Central memory CD4-positive, alpha-beta T cell (primary cell): ENCODE measurements at regions not wholly inside any gene's neighbourhood (a gene's known extent, or its start where the extent isn't known, plus 50 kb on each side); places are given as distances from the start of the nearest gene placed in this dataset.
"Not testable (repeated sequence)": the region's sequence is repeated elsewhere in the genome, so short reads cannot be mapped to it uniquely, and the experiment has no call there.

Source experiments
- DNase-seq: peaks from one replicate; pipeline ENCODE4 v3.0.0; 2022

DNA sequence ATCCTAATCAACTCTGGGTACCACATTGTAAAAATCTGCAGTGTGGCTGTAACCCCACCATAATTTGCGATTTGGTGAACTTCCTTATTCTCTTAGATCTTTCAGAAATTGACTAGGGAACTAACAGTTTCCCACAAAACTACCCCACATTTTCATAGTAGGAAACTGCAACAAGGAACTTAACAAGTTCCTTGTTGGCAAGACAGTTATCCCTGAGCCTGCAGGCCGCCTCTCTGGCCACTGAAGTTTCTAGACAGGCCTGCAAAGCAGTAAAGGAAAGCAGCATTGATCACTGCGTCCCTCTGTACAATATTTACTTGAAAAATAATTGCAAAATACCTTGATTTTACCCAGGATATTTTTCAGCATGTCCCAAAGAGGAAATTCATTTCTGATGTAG, 372.9 kb downstream of the ANAPC1 start:
- not testable (repeated sequence) for DNase-seq

DNA sequence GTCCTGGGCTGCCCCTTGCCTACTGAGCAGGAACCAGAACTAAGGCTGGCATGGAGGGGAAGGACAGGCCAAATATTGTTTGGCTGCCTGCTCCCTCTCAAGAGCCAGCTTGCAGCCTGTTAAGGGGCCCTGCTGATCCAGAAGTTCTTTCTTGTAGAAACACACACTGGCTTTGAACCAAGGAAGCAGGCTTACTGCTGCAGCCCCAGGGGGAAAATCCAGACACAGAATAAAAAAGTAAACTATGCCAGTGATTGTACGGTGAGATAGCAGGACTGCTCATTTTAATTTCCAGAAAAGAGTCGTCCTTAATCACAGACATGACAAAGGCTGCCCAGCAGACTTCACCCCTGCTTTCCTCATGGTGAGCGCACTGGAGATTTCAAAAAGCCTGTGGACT, 371.6 kb downstream of the ANAPC1 start:
- DNase-seq: not testable (repeated sequence)

DNA sequence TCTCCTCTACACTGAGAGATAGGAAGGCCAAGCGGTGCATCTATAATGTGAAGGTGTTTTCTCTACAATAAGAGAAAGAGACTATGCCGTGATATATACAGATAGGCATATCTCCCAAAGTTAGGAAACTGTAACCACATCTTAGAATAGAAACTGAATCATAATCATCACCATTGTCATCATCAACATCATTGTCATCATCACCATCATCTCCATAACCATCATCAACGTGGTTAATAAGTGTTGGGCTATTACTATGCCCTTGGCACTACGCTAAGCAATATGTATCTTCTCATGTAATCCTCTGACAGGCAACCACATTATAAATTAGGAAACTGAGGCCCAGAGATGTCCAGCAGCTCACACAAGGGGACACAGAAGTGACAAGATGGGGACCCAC, 369.9 kb downstream of the ANAPC1 start:
- DNase-seq: not testable (repeated sequence)

DNA sequence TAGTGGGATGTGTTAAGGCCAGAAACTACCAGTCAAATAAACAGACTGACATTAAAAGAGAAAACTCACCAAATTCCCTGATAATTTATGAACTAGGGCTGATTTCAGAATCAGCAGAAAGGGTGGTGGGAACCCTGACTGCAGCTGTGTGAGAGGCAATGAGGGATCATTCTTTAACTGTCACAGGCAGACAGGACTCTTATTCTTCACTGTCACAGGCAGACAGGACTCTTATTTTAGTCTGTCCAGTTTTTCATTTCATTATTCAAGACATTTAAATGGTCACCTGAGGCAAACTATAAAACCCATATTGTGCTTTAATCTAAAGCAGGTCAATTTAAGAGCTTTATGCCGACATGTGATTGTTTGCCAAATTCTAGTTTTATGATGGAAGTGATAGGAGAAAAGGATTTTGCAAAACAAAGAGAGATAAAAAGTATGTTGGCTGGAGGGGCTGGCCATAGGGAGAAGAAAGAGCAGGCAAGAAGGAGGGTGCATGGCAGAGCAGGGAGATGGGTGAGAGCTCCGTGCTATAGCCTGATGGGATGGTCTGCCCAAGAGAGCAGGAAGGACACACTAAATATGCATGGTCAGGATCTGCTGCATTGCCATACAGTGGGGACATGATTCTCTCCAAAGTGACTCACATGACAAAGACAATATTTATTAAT, 366.8 kb downstream of the ANAPC1 start:
- DNase-seq: not testable (repeated sequence)

DNA sequence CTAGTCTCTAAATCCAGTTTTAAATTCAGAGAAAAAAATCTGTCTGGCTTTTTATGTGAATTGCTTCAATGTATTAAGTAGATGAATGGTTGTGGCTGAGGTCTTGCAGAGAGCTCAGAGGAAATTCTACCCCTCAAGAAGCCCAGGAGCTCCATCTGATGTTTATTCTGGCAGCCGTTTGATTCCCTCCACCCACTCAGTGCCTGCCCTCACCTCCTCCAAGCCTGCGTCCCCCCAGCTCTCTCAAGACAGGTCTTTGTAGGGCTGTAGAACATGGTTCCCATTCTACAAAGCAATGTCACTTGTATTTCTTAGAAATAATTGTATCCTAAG, 366.3 kb downstream of the ANAPC1 start:
- not testable (repeated sequence) for DNase-seq

DNA sequence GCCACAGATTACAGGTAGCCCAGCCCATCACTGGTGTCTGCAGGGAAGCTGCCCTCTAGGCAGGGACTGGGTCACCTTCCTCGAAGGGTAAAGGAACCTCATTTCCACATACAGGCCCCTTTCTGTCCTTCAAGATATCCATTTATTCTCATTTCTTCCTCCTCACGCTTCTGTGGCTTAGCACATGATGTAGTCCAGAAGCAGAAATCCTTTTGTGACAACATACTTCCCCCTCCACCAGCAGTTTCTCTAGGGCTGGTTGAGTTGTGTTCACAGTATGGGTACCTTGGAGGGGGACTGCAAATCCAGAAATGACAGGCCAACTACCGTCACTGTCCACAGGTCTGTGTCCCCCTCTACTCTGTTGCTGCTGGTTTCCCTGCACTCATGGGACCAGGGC, 364.9 kb downstream of the ANAPC1 start:
- no peak for DNase-seq

DNA sequence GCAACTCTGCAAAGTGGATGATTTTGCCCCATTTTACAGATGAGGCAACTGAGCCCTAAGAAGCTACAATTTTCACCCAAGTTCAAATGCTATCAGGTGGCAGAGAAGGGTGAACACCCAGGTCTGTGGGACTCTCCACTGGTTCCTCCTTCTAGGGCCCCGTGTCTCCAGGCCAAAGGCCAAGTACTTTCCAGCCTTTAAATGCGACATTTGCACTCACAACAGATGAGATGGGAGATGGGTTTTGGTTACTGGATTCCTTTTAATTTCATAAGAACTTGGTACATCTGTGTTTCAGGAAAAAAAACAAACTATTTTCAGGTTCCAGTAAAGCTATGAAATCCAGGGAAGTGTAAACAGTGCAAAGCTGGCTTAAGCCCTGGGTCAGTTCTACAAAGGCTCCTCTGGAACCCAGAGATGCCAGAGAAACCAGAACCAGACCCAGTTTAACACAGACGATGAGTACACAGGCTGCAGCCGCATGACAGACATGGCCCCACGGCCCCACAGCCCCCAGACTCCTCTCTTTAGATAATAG, 361.7 kb downstream of the ANAPC1 start:
- no peak for DNase-seq

DNA sequence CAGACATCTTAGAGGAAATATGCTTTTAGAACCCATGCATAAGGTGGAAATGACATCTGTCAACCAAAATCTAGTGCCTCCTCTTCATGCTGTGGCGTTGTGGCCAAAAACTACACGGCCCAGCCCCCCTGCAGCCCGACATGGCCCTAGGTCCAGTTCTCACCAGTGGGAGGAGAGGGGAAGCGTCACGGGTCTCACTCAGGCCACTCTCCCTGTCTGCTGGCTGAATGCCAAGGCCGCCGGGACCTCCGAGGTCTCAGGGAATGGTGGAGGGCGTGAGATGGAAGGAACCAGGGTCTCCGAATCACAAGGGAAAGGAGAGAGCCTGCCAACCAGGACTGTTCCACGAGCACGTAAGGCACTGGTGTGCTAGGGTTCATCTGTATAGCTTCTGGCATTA, 361.0 kb downstream of the ANAPC1 start:
- DNase-seq: no peak

DNA sequence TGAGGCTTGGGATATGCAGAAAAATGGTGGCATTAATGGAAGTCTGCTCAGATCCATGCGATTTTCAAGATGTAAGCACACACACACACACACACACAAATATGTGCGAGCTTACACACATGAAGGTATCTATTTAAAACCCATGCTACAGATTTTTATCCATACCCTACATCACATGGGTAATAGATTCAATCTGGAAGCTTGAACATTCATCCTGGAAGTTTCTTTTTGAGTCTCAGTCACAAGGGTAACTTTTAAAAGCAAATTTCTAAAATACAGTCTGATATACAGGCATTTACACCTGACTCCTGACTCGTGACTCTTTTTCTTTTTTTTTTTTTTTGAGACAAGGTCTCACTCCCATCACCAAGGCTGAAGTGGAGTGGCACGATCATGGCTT, 359.0 kb downstream of the ANAPC1 start:
- not testable (repeated sequence) for DNase-seq

DNA sequence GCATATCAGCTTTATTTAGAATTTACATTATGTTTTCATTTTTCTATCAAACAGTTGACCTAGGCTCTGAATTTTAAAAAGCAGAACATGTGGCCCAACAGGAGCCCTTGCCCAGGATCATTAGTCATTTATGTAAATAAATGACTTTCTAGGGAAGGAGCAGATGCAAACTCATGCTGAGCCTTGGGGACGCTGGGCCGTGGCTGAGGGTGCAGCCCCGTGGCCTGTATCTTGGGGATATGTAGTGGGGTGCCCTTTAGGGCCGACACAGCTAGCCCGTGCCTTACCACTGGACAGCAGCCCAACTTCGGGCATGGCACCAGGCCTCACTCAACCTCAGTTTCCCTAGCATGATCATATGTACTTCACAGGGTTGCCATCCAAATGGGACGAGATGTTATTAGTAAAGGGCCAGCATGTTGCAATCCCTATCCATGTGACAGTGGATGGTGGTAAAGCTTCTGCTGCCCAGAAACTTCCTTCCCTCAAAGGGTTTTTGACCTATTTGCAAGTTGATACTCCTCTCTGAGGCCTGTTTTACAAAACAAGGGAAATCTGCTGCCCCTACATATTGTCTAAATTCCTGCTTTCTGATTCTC, 357.9 kb downstream of the ANAPC1 start:
- not testable (repeated sequence) for DNase-seq

DNA sequence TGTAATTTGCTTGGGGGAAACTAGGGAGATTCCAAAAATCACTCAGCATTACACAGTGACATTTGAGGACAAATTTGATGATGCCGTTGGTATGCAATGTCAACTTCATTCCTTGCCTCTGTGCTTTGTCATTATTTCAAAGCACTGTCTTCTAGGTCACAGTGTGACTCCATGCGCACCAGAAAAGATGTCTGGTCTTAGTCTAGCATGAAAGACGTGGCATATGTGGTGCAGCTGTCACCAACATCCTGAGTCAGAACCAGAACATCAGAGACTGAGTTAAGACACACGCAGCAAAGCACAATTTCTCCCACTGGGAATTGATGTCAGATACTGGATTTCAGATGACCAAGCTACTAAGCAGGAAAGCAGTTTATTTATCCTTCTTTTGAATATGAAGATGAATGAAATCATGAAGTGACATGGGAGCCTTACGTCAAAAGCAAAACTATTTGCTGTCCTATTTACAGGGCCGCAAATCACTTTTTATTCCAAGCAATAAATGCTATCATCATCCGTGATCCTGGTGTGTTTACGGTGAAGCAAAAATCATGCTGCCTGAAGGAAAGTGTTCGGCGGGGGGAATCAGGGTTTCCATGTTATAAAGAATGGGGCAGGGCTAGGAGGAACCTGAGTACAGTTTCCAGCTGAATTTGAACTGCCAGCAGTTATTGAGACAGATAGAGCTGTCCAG, 356.1 kb downstream of the ANAPC1 start:
- not testable (repeated sequence) for DNase-seq

DNA sequence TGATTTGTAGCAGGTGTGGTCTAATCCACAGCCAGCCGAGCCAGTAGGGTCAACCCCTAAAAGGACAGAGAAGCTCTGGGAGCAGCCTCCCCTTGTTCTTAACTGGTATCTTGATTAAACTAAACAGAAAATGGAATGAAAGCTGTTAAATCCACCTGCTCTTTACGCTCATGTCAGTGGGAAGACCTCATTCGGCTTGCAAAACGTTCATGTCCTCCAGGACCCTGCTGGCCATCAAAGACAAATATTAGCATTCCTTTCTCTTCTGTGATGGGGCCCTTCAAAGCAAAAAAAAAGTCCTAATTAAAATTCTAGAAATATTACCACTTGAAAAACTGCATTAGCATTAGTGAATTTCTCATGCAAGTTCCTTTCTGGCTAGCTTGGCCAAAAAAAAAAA, 355.0 kb downstream of the ANAPC1 start:
- not testable (repeated sequence) for DNase-seq

DNA sequence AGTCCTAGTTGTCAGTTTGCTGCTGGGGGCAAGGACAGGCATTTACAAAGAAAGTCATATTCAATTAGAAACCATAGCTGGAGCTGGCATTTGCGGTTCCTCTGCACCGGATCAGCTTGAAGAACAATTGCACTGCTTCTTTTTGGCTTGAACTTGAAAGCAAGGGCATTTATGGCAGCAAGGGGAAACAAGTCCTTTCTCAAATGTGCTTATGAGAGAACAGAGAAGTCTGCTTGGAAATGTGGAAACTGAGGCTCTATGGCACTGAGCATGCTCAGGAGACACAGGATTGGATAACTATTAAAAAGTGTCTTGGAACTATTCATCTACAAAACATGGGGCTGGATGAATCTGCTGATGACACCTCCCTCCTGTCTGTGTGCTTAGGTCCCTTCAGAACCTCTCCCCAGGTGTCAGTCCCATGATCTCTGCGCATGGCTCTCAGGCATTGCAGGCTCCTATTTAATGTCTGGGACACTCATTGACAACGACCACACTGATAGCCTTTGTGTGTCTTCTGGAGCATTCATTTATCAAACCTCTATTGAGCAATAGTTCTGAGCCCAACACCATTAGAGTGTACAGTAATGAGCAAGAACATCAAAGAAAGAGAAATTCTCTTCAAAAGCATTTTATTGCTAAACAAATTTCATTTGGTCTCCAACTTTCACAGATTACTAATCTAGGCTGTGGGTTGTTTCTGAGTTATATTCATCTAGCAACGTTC, 353.6 kb downstream of the ANAPC1 start:
- DNase-seq: not testable (repeated sequence)

DNA sequence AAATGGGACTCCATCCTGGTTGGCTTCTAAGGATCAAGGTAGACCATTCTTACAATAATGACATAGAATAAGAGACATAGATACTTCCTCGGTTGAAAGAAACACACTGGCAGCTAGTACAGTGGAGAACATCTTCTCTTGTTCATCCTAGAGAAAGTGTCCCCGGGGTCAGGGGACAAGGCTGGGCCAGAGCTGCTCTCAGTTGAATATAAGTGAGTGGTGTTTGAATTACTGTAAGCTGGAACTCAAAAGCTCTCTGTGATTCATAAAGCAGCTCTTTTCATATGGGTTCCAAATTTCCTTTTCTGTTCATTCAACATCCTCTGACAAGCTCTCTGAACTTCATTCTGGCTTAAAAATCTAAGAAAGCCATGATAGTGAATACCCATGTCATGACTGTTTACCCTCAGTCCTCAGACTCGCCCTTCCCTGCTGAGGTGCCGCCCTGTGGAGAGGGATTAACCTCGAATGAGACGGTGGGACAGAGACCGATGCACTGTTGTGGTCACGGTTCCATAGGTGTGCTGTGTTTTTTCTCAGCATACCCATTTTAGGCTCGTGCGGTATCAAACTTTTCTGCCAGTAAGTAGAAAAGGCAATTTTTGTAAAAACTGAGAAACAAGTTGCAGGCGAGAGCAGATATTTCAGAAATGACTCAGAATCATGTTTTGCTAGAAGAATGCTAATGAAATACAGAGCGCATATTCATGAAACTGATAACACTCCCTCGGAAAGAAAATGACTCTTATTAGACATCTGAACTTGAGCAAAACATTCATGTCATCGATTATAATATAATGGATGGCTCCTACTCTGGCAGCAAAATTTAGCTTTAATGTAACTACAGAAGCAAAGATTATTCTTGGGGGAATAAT, 351.1 kb downstream of the ANAPC1 start:
- not testable (repeated sequence) for DNase-seq

DNA sequence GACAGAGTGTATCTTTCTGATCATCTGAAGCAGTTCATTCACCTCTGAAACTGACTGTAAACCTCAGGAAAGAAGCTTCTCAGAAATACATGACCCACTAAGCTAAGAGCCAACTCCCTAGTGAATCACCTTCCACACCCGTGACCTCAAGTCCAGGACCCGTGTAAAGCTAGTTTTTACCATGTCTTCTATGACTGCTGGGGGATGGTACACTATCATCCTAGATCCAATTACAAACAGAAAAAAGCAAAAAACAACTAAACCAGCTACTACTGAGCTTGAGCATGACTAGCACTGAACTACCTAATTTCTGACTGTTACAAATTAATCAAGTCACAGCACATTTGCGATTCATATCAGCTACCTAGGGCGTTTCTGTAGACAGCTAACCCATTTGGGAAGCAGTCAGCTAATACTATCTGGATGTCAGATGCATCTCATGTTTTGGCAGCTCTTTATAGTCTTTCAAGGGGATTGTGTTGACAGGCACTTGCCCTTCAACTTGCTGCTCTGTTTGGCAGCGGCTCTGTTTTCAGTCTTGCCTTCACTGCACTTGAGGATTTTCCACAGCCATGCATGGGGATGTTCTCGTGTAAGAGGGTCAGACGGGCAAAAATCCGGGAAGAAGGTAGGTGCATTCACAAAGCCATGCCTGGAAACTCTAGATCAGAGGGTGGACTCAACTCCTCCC, 350.3 kb downstream of the ANAPC1 start:
- DNase-seq: not testable (repeated sequence)

DNA sequence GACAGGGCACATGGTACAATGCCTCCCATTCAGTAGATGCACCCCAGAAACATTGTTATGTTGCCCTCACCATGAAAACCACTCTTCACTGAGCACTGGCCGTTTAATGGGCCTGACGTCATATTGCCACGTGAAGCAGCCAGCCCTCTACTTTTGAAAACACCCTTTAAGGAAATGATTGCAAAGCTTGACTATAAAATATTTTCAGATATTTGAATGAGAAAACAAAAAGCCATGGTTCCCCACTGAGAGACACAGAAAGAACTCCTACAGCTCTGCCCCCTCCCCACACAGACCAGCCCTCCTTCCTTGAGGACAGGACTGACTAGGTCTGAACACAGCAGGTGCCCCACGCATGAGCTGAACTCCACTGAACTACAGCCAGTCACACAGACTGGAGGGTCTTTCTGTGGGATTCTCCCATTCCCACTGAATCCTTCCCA, 349.1 kb downstream of the ANAPC1 start:
- DNase-seq: peak; percentile 3

DNA sequence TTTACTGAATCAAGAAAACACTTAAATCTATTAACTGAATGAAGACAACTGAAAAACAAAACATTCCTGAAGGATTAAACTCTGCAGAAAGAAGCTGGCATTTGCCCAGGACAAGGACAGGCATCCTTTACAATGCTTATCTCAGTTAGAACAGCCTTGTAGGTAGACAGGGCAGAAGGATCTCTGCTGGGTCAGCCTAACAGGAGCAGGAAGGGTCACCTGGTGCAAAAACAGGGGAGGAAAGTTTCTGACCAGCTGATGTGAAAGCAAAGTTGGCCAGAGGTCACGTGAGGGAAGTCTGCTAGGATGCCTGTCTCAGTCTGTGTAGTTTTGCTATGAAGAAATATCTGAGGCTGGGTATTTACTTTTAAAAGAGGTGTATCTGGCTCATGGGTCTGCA, 348.6 kb downstream of the ANAPC1 start:
- no peak for DNase-seq

DNA sequence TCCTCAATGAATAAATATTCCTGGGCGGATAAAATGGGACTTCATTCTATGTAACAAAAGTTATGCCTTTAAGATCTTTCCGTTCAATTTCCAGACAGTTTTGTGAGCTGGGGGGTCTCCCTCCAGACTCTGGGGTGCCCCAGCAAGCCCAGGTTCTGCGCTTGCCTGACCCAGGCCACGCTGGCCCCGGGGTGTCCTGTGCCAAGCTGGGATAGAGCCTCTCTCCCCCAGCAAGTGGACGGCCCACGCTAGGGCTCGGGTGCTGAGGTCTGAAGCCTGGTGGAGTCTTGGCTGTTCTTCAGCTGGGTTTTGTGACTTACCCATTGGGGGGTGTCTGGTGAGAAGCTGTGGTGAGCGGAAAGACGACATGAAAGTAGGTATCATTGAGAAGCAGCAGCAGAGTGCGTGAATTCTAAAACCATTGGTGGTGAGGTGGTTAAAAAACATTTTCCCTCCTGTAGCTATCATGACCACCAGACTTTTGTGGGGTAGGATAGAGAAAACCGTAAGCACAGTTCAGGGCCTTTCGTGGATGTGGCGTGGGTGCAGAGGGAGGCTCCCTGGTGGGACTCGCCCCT, 346.8 kb downstream of the ANAPC1 start:
- no peak for DNase-seq

DNA sequence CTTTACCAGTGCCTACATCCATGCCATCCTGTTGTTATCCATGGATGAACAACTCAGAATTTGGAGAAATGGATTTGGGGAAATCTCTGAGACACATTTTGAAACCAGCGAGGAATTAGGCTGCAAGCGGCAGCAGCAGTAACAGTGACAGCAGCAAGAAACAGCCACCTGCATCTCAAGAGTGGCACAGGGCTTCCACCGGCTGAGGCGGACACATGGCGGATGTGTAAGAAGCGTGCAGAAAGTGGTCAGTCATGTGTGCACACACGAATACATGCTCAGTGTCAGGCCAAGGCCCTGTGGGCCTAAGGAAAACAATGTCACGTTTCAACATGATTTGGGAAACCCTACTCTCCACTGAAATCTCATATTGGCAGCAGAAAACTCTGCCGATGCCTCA, 344.0 kb downstream of the ANAPC1 start:
- not testable (repeated sequence) for DNase-seq

DNA sequence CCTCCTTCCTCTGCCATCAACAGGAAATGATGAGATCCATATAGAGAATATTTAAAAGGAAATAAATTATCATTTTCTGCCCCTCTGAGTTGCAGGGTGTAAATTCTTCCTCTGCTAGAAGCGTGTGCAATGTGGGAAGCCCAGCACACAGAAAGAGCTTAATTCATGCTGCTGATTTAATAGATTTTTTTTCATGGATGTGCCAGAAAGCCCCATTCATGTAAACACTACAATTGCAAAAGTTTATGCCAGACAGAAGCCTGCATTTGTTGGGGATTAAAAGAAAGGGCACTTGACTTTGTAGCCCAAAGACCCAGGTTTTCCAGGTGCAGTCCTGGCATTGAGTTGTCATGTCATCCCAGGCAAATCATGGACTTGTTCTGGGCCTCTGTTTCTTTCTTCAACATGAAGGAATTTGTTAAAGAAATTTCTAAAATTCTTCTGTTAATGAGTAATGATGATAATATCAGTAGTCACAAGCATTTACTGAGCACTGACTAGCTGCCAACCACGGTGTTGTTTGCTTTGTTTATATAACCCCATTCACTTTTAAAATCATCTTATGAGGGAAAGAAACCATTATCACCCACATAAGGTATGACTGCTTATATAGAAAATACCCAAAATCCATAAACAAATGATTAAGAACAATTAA, 341.7 kb downstream of the ANAPC1 start:
- not testable (repeated sequence) for DNase-seq

DNA sequence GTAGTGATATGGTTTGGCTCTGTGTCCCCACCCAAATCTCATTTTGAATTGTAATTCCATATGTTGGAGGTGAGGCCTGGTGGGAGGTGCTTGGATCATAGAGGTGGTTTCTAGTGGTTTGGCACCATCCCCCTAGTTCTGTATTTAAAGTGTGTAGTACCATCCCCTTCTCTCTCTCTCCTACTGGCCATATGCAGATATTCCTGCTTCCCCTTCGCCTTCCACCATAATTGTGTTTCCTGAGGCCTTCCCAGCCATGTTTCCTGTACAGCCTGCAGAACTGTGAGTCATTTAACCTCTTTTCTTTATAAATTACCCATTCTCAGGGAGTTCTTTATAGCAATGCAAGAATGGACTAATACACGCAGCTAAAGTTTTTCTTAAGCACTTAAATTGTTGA, 340.0 kb downstream of the ANAPC1 start:
- DNase-seq: not testable (repeated sequence)
